Left lung (tissue), 4 donors: ENCODE measurements at regions not wholly inside any gene's neighbourhood (a gene's known extent, or its start where the extent isn't known, plus 50 kb on each side); places are given as distances from the start of the nearest gene placed in this dataset.

ENCODE experiments used
- ATAC-seq: fragments of 200-7000 bp; cut with Tn5 transposase; one replicate; pipeline ENCODE4 v1.9.1; 2020; ENCODE audit warnings: moderate library complexity
- DNase-seq, 4 donors: peaks; one replicate each; pipeline ENCODE4 v3.0.0-alpha.2; 2013 to 2020
- H3K27ac ChIP-seq, 2 donors: fragments of 200-600 bp; sonication (generic) in 1 of 2; one replicate each; pipeline versions ENCODE4 v1.5.0 to v1.8.0; 2020 to 2021
- H3K27me3 ChIP-seq, 2 donors: fragments of 200-600 bp; sonication (generic) in 1 of 2; one replicate each; pipeline versions ENCODE4 v1.5.0 to v1.8.0; 2020 to 2021
- H3K36me3 ChIP-seq, 2 donors: fragments of 200-600 bp; sonication (generic) in 1 of 2; one replicate each; pipeline versions ENCODE4 v1.5.0 to v1.8.0; 2020 to 2021
- H3K4me1 ChIP-seq, 2 donors: fragments of 200-600 bp; one replicate each; pipeline ENCODE4 v1.8.0; 2021
- H3K4me3 ChIP-seq, 2 donors: fragments of 200-600 bp; sonication (generic) in 1 of 2; one replicate each; pipeline versions ENCODE4 v1.5.0 to v1.8.0; 2020 to 2021; ENCODE audit warnings: mild to moderate bottlenecking in 1 of 2
- H3K9me3 ChIP-seq, 2 donors: fragments of 200-600 bp; sonication (generic) in 1 of 2; one replicate each; pipeline versions ENCODE4 v1.5.0 to v1.8.0; 2020 to 2021
- intact Hi-C, 2 donors: fragments of 100-400 bp; cut with DNase I; formaldehyde crosslinking; loops; one replicate each; pipeline versions ENCODE4 v1.11.2 to v1.14.2; 2022
- TF ChIP-seq, protein P1 (sequence below), 2 donors: fragments of 200-600 bp; sonication (generic) in 1 of 2; IDR thresholded peaks; one replicate each; pipeline versions ENCODE4 v1.5.0 to v1.8.0; 2021; ENCODE audit warnings: antibody characterized with exemption in 2 of 2
- donor health status: DM: no; HTN: yes; CAD: no.
- donor health status: DM: no; HTN: no; CAD: no.

DNA sequence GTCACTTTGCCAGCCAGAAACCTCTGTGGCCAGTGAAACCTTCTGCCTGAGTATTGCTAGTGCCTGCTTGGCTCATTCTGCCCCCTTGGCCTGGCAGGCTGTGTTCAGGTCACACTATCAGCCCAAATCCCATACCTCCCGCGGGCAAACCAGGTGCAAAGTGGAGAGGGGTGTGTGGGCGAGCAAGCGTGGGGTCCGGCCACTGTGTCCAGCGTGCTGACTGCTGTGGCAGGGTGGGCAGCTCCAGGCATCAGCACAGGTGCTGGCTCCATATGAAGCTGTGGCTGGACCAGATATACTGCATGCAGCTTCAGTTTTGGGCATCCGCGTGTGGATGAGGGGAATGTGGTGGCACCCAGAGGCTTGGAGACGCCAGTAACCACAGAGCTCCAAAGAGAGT is 576.5 kb upstream of the EDIL3 start:
- H3K27me3 ChIP-seq: no peaks in the 10 kb centered on the region
- H3K4me3 ChIP-seq: no peak overlapping the region
- peak in 1 of 4 donors; percentile 50 for DNase-seq

DNA sequence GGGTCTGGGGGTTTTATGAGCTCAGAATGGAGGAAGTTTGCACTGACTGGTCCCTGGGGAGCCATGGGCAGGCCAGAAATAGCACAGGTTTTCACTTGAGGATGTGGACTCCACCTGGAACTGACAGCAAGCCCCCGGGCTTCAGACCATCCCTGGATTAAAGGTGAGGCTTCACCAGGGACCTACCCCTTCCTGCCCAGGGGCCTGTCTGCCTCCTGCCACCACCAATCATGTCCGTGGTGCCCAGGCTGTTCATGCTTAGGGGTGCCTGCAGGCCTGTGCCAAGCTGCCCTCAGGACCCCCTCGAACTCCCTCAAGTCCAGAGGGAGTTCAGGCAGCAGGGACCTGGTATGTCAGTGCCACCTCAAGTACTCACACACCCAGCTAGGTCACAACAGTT is 577.2 kb upstream of the EDIL3 start:
- H3K36me3 ChIP-seq: no peaks in the 10 kb centered on the region
- peak in 1 of 4 donors; percentile 25 for DNase-seq
- no peaks in the 10 kb centered on the region for H3K27me3 ChIP-seq
- ATAC-seq: no peak
- no peaks in the 10 kb centered on the region for H3K4me1 ChIP-seq
- TF ChIP-seq, protein P1, sequence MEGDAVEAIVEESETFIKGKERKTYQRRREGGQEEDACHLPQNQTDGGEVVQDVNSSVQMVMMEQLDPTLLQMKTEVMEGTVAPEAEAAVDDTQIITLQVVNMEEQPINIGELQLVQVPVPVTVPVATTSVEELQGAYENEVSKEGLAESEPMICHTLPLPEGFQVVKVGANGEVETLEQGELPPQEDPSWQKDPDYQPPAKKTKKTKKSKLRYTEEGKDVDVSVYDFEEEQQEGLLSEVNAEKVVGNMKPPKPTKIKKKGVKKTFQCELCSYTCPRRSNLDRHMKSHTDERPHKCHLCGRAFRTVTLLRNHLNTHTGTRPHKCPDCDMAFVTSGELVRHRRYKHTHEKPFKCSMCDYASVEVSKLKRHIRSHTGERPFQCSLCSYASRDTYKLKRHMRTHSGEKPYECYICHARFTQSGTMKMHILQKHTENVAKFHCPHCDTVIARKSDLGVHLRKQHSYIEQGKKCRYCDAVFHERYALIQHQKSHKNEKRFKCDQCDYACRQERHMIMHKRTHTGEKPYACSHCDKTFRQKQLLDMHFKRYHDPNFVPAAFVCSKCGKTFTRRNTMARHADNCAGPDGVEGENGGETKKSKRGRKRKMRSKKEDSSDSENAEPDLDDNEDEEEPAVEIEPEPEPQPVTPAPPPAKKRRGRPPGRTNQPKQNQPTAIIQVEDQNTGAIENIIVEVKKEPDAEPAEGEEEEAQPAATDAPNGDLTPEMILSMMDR (IDR thresholded peaks at IDR 0.05): no peak
- no peak overlapping the region for H3K27ac ChIP-seq
- peaks cover 0 to 10% of the 10 kb centered on the region in 2 donors for H3K9me3 ChIP-seq
- H3K4me3 ChIP-seq: no peak overlapping the region
- intact Hi-C loops: no loop called here

More for the DNA sequence above, 576.5 kb upstream of the EDIL3 start:
- intact Hi-C loops: no loop called here
- Histone ChIP-seq H3K9me3 (peaks cover 0 to 10% of the 10 kb centered on the region in 2 donors), H3K36me3 (no peaks in the 10 kb centered on the region), H3K27ac (no peak overlapping the region), H3K4me1 (no peaks in the 10 kb centered on the region)
- ATAC-seq: no peak
- TF ChIP-seq, protein P1 (IDR thresholded peaks at IDR 0.05): no peak

DNA sequence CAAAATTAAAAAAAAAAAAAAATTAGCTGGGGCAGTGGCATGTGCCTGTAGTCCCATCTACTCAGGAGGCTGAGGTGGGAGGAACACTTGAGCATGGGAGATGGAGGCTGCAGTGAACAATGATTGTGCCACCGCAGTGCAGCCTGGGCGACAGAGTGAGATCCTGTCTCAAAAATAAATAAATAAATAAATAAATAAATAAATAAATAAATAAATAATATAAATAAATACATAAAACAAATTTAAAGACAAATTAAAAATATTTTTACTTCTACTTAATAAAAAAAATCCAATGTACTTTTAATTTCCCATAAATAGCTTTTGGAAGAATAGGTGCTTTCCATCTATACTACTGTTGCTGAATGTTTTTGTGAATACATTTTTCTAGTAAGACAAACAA is 598.4 kb upstream of the EDIL3 start:
- no peaks in the 10 kb centered on the region for H3K27me3 ChIP-seq
- DNase-seq (no peak), ATAC-seq (no peak)
- H3K27ac ChIP-seq: no peak overlapping the region
- TF ChIP-seq, protein P1 (IDR thresholded peaks at IDR 0.05): no peak
- no peaks in the 10 kb centered on the region for H3K36me3 ChIP-seq
- no peak overlapping the region for H3K4me3 ChIP-seq
- no peaks in the 10 kb centered on the region for H3K9me3 ChIP-seq
- no peaks in the 10 kb centered on the region for H3K4me1 ChIP-seq
- intact Hi-C loops: no loop called here

DNA sequence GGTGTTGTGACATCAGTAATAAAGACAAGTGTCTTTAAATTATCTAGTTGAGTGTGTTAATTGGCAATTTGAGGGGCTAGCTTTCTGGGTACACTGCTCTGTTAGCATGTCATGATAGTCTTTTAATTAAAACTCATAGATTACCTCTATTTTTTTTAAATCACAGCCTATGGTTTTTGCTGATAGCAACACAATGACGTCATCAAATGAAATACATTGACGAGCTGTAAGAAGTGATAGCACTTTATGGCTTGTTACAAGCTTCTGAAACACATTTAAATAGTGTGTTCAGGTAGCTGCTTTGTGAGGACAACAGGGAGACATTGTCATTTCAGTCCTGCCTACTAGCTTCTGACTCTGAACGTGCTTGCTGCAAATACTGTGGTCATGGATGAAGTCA is 600.5 kb upstream of the EDIL3 start:
- DNase-seq: peak in 2 of 4 donors; percentile 2 to 3

DNA sequence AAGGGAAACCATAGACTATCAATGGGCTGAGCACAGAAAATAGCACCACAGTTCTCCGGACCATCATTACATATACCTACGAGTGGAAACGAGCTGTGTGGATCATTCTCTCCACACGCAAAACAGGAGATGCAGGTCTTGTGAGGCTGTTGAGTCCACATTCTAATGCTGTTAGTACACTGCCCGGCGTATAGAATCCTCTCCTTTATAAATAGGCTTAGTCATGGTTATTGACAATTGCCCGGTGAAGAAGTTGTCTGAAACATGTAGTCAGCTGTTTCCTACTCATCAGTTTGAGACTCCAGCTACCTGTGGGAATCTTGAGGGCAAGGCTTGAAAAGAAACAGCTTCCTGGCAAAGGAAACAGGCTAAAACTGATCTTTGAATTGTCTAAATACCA is 602.0 kb upstream of the EDIL3 start:
- Histone ChIP-seq H3K4me1 (no peaks in the 10 kb centered on the region), H3K27ac (no peak overlapping the region), H3K27me3 (no peaks in the 10 kb centered on the region), H3K4me3 (no peak overlapping the region), H3K9me3 (no peaks in the 10 kb centered on the region), H3K36me3 (no peaks in the 10 kb centered on the region)
- ATAC-seq (no peak), DNase-seq (no peak)
- TF ChIP-seq, protein P1 (IDR thresholded peaks at IDR 0.05): no peak
- intact Hi-C loops: no loop called here

More for the DNA sequence above, 600.5 kb upstream of the EDIL3 start:
- Histone ChIP-seq H3K4me1 (no peaks in the 10 kb centered on the region), H3K27ac (no peak overlapping the region), H3K4me3 (no peak overlapping the region), H3K36me3 (no peaks in the 10 kb centered on the region), H3K9me3 (no peaks in the 10 kb centered on the region), H3K27me3 (no peaks in the 10 kb centered on the region)
- TF ChIP-seq, protein P1 (IDR thresholded peaks at IDR 0.05): no peak
- ATAC-seq: no peak
- intact Hi-C loops: no loop called here
